Lung (tissue), 11 donors: ENCODE measurements at regions not wholly inside any gene's neighbourhood (a gene's known extent, or its start where the extent isn't known, plus 50 kb on each side); places are given as distances from the start of the nearest gene placed in this dataset.

Source experiments
- ATAC-seq: fragments of 200-7000 bp; cut with Tn5 transposase; one replicate; pipeline ENCODE4 v1.9.1; 2020; ENCODE audit warnings: moderate number of reproducible peaks; ENCODE audit not compliant: insufficient read depth, low FRiP score
- DNase-seq, 3 donors: peaks; one replicate each; pipeline ENCODE4 v3.0.0-alpha.2; 2013 to 2017
- H3K27ac ChIP-seq, 2 donors: one replicate each; pipeline ENCODE4 v1.5.1; 2013; ENCODE audit warnings: mild to moderate bottlenecking in 2 of 2, moderate library complexity in 2 of 2, control low read depth in 1 of 2, inconsistent platforms in 1 of 2, low read depth in 1 of 2, low read length in 1 of 2
- H3K27me3 ChIP-seq, 3 donors: one replicate each; pipeline ENCODE4 v1.5.1; 2013; ENCODE audit warnings: low read length in 2 of 3; ENCODE audit not compliant: control insufficient read depth in 3 of 3, insufficient read depth in 3 of 3
- H3K36me3 ChIP-seq, 4 donors: one replicate each; pipeline ENCODE4 v1.5.1; 2013; ENCODE audit warnings: low read length in 4 of 4, mild to moderate bottlenecking in 1 of 4, moderate library complexity in 1 of 4; ENCODE audit not compliant: control insufficient read depth in 4 of 4, insufficient read depth in 4 of 4
- H3K4me1 ChIP-seq, 5 donors: one replicate each; pipeline ENCODE4 v1.5.1; 2013; ENCODE audit warnings: low read length in 5 of 5, mild to moderate bottlenecking in 2 of 5, moderate library complexity in 1 of 5; ENCODE audit not compliant: control insufficient read depth in 5 of 5, insufficient read depth in 5 of 5
- H3K4me3 ChIP-seq: one replicate; pipeline ENCODE4 v1.5.1; 2013; ENCODE audit warnings: mild to moderate bottlenecking, control low read depth, moderate library complexity
- H3K9ac ChIP-seq, 2 donors: one replicate each; pipeline ENCODE4 v1.5.1; 2013; ENCODE audit warnings: low read length in 2 of 2, control low read depth in 1 of 2; ENCODE audit not compliant: insufficient read depth in 1 of 2
- H3K9me3 ChIP-seq, 4 donors: one replicate each; pipeline ENCODE4 v1.5.1; 2013; ENCODE audit warnings: low read length in 3 of 4, mild to moderate bottlenecking in 1 of 4, moderate library complexity in 1 of 4; ENCODE audit not compliant: control insufficient read depth in 4 of 4, insufficient read depth in 3 of 4
- CTCF ChIP-seq: IDR thresholded peaks from 2 replicates; pipeline ENCODE4 v1.5.1; 2012; ENCODE audit warnings: mild to moderate bottlenecking; ENCODE audit errors: control extremely low read depth, extremely low read depth
- WGBS, 2 donors: extraction: QIAGEN DNeasy Blood & Tissue Kit; methylation state at CpG; one replicate each; pipeline ENCODE4 v1.1.7; 2013; 5-methylcytosine and 5-hydroxymethylcytosine counted together
- donor health status: control.
- donor health status: control.
- donor health status: Bipolar disorder and iron deficiency.
- donor health status: healthy.
- donor health status: DM: yes; HTN: yes; CAD: no.

GRCh38 chr12:32033406-32033805, 73.2 kb upstream of the BICD1 start:
- H3K9ac ChIP-seq = no peak overlapping the region
- 66 to 85% methylated on average over 2 of the region's 2 CpGs for WGBS, 2 donors
- no peaks in the 10 kb centered on the region for H3K27me3 ChIP-seq
- H3K36me3 ChIP-seq = no peaks in the 10 kb centered on the region
- DNase-seq (no peak), ATAC-seq (peak; percentile 41)
- H3K4me3 ChIP-seq = no peak overlapping the region
- no peak overlapping the region for H3K27ac ChIP-seq
- H3K9me3 ChIP-seq = no peaks in the 10 kb centered on the region
- TF ChIP-seq CTCF = no peak
- peaks cover 0 to 12% (median 7%) of the 10 kb centered on the region in 5 donors for H3K4me1 ChIP-seq

- no peak for ATAC-seq
- peaks cover 0 to 14% (median 7%) of the 10 kb centered on the region in 5 donors for H3K4me1 ChIP-seq
Observed at GRCh38 chr12:32034045-32034444, 72.6 kb upstream of the BICD1 start.

GRCh38 chr12:32036477-32037263, 70.0 kb upstream of the BICD1 start:
- H3K4me1 ChIP-seq = peaks cover 0 to 21% (median 7%) of the 10 kb centered on the region in 5 donors
- ATAC-seq (no peak), DNase-seq (no peak)
- H3K9ac ChIP-seq = no peak overlapping the region
- TF ChIP-seq CTCF = no peak
- H3K27me3 ChIP-seq = no peaks in the 10 kb centered on the region
- WGBS, 2 donors = 81 to 92% methylated on average over 11 of the region's 11 CpGs
- H3K36me3 ChIP-seq = no peaks in the 10 kb centered on the region
- no peaks in the 10 kb centered on the region for H3K9me3 ChIP-seq
- no peak overlapping the region for H3K4me3 ChIP-seq
- no peak overlapping the region for H3K27ac ChIP-seq

More at GRCh38 chr12:32034045-32034444, 72.6 kb upstream of the BICD1 start:
- 92 to 93% methylated on average over 2 of the region's 2 CpGs for WGBS, 2 donors
- Histone ChIP-seq H3K9me3 (no peaks in the 10 kb centered on the region), H3K27me3 (no peaks in the 10 kb centered on the region), H3K9ac (no peak overlapping the region), H3K36me3 (no peaks in the 10 kb centered on the region), H3K27ac (no peak overlapping the region), H3K4me3 (no peak overlapping the region)
- TF ChIP-seq CTCF = no peak
- no peak for DNase-seq

- no peak overlapping the region for H3K9ac ChIP-seq
- peaks cover 0 to 10% (median 4%) of the 10 kb centered on the region in 4 donors for H3K9me3 ChIP-seq
- ATAC-seq = no peak
- WGBS, 2 donors = 70 to 79% methylated on average over 9 of the region's 9 CpGs
- H3K4me1 ChIP-seq = peaks cover 0 to 14% (median 0%) of the 10 kb centered on the region in 5 donors
- H3K27me3 ChIP-seq = no peaks in the 10 kb centered on the region
- peak; percentile 94 to 98 (median 98) for DNase-seq
- no peak for TF ChIP-seq CTCF
- H3K4me3 ChIP-seq = no peak overlapping the region
- H3K36me3 ChIP-seq = no peaks in the 10 kb centered on the region
- H3K27ac ChIP-seq = no peak overlapping the region
Observed at GRCh38 chr12:32039347-32039746, 67.3 kb upstream of the BICD1 start.
